ENCODE measurements at regions not wholly inside any gene's neighbourhood (a gene's known extent, or its start where the extent isn't known, plus 50 kb on each side); places are given as distances from the start of the nearest gene placed in this dataset.

GRCh38 chr12:19588951-19589350, 149.7 kb downstream of the AEBP2 start:
- no peak overlapping the region for H2AFZ ChIP-seq (replicated peaks; ENCODE audit: low read length, poor library complexity)
- ChIA-PET POLR2A (ENCODE audit: unreplicated experiment) (no interaction called here), CTCF (no interaction called here)
- no peak overlapping the region for H4K5ac ChIP-seq (ENCODE audit: low read depth, low read length)
- no peak overlapping the region for H2BK5ac ChIP-seq (ENCODE audit: low read depth, low read length, poor library complexity, severe bottlenecking)
- no peak overlapping the region for H2AK5ac ChIP-seq (ENCODE audit: low read depth, low read length)
- no peak overlapping the region for H2AK9ac ChIP-seq (replicated peaks; ENCODE audit: low read depth, low read length, poor library complexity)
- H4K91ac ChIP-seq (ENCODE audit: insufficient read depth, low read depth, low read length), result no peak overlapping the region
- intact Hi-C loops (cut with micrococcal nuclease), result no loop called here
- no peak overlapping the region for H2BK120ac ChIP-seq (ENCODE audit: low read depth, low read length)
- no CpG with 5 or more reads among the region's 5 CpGs for WGBS, 2 experiments (ENCODE audit: extremely low coverage in 2 of 2, insufficient read length in 1 of 2)
- no peak overlapping the region for H3K4me3 ChIP-seq (ENCODE audit: insufficient read depth, low read depth, low read length)
- H3K36me3 ChIP-seq (ENCODE audit: control insufficient read depth, insufficient read depth, low read length), result no peaks in the 10 kb centered on the region
- TF ChIP-seq RAD21 (IDR thresholded peaks at IDR 0.05; ENCODE audit: low read length) (no peak), USF2 (IDR thresholded peaks at IDR 0.05; ENCODE audit: low read depth, low read length) (no peak), CTCF (conservative IDR thresholded peaks at IDR 0.05; ENCODE audit: low read depth, low read length) (no peak), BHLHE40 (IDR thresholded peaks at IDR 0.05; ENCODE audit: low read depth, low read length) (no peak), ELK1 (IDR thresholded peaks at IDR 0.05; ENCODE audit: borderline replicate concordance, low read depth, low read length) (no peak), CEBPB (IDR thresholded peaks at IDR 0.05; ENCODE audit: low read depth, low read length) (no peak), CHD1 (IDR thresholded peaks at IDR 0.05; ENCODE audit: low read depth, low read length) (no peak), RCOR1 (IDR thresholded peaks at IDR 0.05; ENCODE audit: insufficient replicate concordance, low read length) (no peak), SMC3 (IDR thresholded peaks at IDR 0.05; ENCODE audit: low read depth, low read length) (no peak), NFE2L2 (IDR thresholded peaks at IDR 0.05; ENCODE audit: low read depth, low read length) (no peak), MAFK (IDR thresholded peaks at IDR 0.05; ENCODE audit: low read depth, low read length) (no peak), RFX5 (IDR thresholded peaks at IDR 0.05; ENCODE audit: low read depth, low read length) (no peak), MXI1 (IDR thresholded peaks at IDR 0.05; ENCODE audit: borderline replicate concordance, low read depth, low read length) (no peak), FOS (IDR thresholded peaks at IDR 0.05; ENCODE audit: low read depth, low read length) (no peak), MAZ (IDR thresholded peaks at IDR 0.05; ENCODE audit: borderline replicate concordance, low read depth, low read length) (no peak)
- no peak overlapping the region for H3K27ac ChIP-seq (ENCODE audit: insufficient read depth, low read length)
- no peak overlapping the region for H3K23ac ChIP-seq (ENCODE audit: low read depth, low read length)
- H3K14ac ChIP-seq (replicated peaks; ENCODE audit: low read depth, low read length), result no peak overlapping the region
- no TSS peak for BruUV-seq (replicated peaks)
- dilution Hi-C loops (cut with HindIII; ENCODE audit: low sequenced_read_pairs, unreplicated experiment), result no loop called here
- no peaks in the 10 kb centered on the region for H3K4me1 ChIP-seq (ENCODE audit: control insufficient read depth, insufficient read depth, low read length)
- H3K4ac ChIP-seq (ENCODE audit: low read depth, low read length), result no peak overlapping the region
- no peak overlapping the region for H3K18ac ChIP-seq (ENCODE audit: low read depth, low read length)
- no peaks in the 10 kb centered on the region for H3K27me3 ChIP-seq (ENCODE audit: control insufficient read depth, insufficient read depth, low read length)
- no peak for DNase-seq
- H3K9ac ChIP-seq (ENCODE audit: low read depth, low read length), result no peak overlapping the region
- ATAC-seq (ENCODE audit: low read depth), result no peak
- H3K4me2 ChIP-seq (ENCODE audit: low read depth, low read length), result no peak overlapping the region
- no peaks in the 10 kb centered on the region for H3K9me1 ChIP-seq (ENCODE audit: insufficient read depth, low read length)
- in situ Hi-C loops (cut with MboI; ENCODE audit: low sequenced_read_pairs), result no loop called here
- no peaks in the 10 kb centered on the region for H3K79me1 ChIP-seq (ENCODE audit: low read depth in 1 of 2, low read length in 2 of 2)
- H4K20me1 ChIP-seq (ENCODE audit: insufficient read depth, low read length), result no peaks in the 10 kb centered on the region
- no peak overlapping the region for H4K8ac ChIP-seq (ENCODE audit: low read depth in 2 of 2, low read length in 2 of 2)
- no peak overlapping the region for H2BK15ac ChIP-seq (ENCODE audit: low read depth, low read length)
- H2BK20ac ChIP-seq (ENCODE audit: low read depth, low read length), result no peak overlapping the region
- H3K56ac ChIP-seq (ENCODE audit: extremely low read depth, insufficient read depth, low read length), result no peak overlapping the region
- H3K9me3 ChIP-seq (ENCODE audit: control insufficient read depth, insufficient read depth, low read length), result no peaks in the 10 kb centered on the region; the same call in 1 of the 2 replicates
